ENCODE measurements at regions not wholly inside any gene's neighbourhood (a gene's known extent, or its start where the extent isn't known, plus 50 kb on each side); places are given as distances from the start of the nearest gene placed in this dataset.

DNA sequence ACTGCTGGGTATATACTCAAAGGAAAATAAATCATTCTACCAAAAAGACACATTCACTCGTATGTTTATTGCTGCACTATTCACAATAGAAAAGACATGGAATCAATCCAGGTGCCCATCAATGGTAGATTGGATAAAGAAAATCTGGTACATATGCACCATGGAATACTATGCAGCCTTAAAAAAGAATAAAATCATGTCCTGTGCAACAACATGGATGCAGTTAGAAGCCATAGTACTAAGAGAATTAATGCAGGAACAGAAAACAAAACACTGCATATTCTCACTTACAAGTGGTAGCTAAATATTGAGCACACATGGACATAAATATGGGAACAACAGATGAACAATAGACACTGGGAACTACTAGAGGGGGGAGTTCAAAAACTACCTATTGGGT is 96.3 kb downstream of the FAM76B start:
- no peak for TF ChIP-seq ZBTB7A (IDR thresholded peaks at IDR 0.05; ENCODE audit: low read depth)
- no peak for TF ChIP-seq TAF1 (IDR thresholded peaks at IDR 0.05; ENCODE audit: low read depth)
- TF ChIP-seq, protein P1, sequence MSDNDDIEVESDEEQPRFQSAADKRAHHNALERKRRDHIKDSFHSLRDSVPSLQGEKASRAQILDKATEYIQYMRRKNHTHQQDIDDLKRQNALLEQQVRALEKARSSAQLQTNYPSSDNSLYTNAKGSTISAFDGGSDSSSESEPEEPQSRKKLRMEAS (IDR thresholded peaks at IDR 0.05): no peak
